Activated T-cell treated with anti-CD3 and anti-CD28 coated beads, Interleukin-2, amount 50 U/mL, for 4 hours (primary cell): ENCODE measurements at regions not wholly inside any gene's neighbourhood (a gene's known extent, or its start where the extent isn't known, plus 50 kb on each side); places are given as distances from the start of the nearest gene placed in this dataset.
"Not testable (repeated sequence)": the region's sequence is repeated elsewhere in the genome, so short reads cannot be mapped to it uniquely, and the experiment has no call there.

ENCODE experiments used
- ATAC-seq, 2 donors: fragments of 200-7000 bp; cut with Tn5 transposase; one replicate each; pipeline ENCODE4 v1.10.0; 2021
- DNase-seq: peaks from one replicate; pipeline ENCODE4 v3.0.0-alpha.2; 2020
- H3K27me3 Mint-ChIP-seq: one replicate; pipeline ENCODE4 v1.8.0; 2021; ENCODE audit warnings: low read depth, mixed read lengths
- H3K36me3 Mint-ChIP-seq: one replicate; pipeline ENCODE4 v1.8.0; 2022; ENCODE audit warnings: mixed read lengths; ENCODE audit not compliant: insufficient read depth
- H3K4me1 Mint-ChIP-seq: one replicate; pipeline ENCODE4 v1.8.0; 2021; ENCODE audit warnings: low read depth, mixed read lengths
- H3K4me3 Mint-ChIP-seq: one replicate; pipeline ENCODE4 v1.8.0; 2021; ENCODE audit warnings: mild to moderate bottlenecking, moderate library complexity, mixed read lengths
- H3K9me3 Mint-ChIP-seq: one replicate; pipeline ENCODE4 v1.8.0; 2021; ENCODE audit warnings: mixed read lengths

- peaks cover 14% of the 10 kb centered on the region for H3K27me3 Mint-ChIP-seq
- H3K9me3 Mint-ChIP-seq, result no peaks in the 10 kb centered on the region
- no peaks in the 10 kb centered on the region for H3K36me3 Mint-ChIP-seq
- H3K4me3 Mint-ChIP-seq, result no peak overlapping the region
- DNase-seq (no peak), ATAC-seq (no peak)
- H3K4me1 Mint-ChIP-seq, result no peaks in the 10 kb centered on the region
Measured at GRCh38 chr6:44020664-44021425, 106.4 kb downstream of the MRPL14 start.

GRCh38 chr6:44020148-44020547 lies 107.1 kb downstream of the MRPL14 start:
- H3K27me3 Mint-ChIP-seq, result peaks cover 14% of the 10 kb centered on the region

GRCh38 chr6:44017307-44017706 lies 109.9 kb downstream of the MRPL14 start:
- H3K9me3 Mint-ChIP-seq, H3K36me3 Mint-ChIP-seq, H3K4me1 Mint-ChIP-seq, DNase-seq, ATAC-seq, H3K27me3 Mint-ChIP-seq, H3K4me3 Mint-ChIP-seq: not testable (repeated sequence)

More at GRCh38 chr6:44020148-44020547, 107.1 kb downstream of the MRPL14 start:
- Mint-ChIP-seq H3K4me1 (no peaks in the 10 kb centered on the region), H3K4me3 (no peak overlapping the region), H3K36me3 (no peaks in the 10 kb centered on the region), H3K9me3 (no peaks in the 10 kb centered on the region)
- DNase-seq (no peak), ATAC-seq (no peak)

- H3K9me3 Mint-ChIP-seq, result no peaks in the 10 kb centered on the region
- ATAC-seq (no peak), DNase-seq (no peak)
- no peaks in the 10 kb centered on the region for H3K4me1 Mint-ChIP-seq
- no peaks in the 10 kb centered on the region for H3K36me3 Mint-ChIP-seq
- no peak overlapping the region for H3K4me3 Mint-ChIP-seq
- H3K27me3 Mint-ChIP-seq, result peaks cover 9% of the 10 kb centered on the region
Measured at GRCh38 chr6:44016131-44016870, 111.0 kb downstream of the MRPL14 start.

- no peaks in the 10 kb centered on the region for H3K4me1 Mint-ChIP-seq
- no peak for DNase-seq
- H3K27me3 Mint-ChIP-seq, result peaks cover 13% of the 10 kb centered on the region
- no peak overlapping the region for H3K4me3 Mint-ChIP-seq
- H3K36me3 Mint-ChIP-seq, result no peaks in the 10 kb centered on the region
- no peaks in the 10 kb centered on the region for H3K9me3 Mint-ChIP-seq
- ATAC-seq, result no peak
Measured at GRCh38 chr6:44012078-44012493, 115.2 kb downstream of the MRPL14 start.

GRCh38 chr6:44011350-44011920 lies 115.8 kb downstream of the MRPL14 start:
- DNase-seq, result no peak
- ATAC-seq, result no peak
- no peaks in the 10 kb centered on the region for H3K4me1 Mint-ChIP-seq
- no peaks in the 10 kb centered on the region for H3K9me3 Mint-ChIP-seq
- H3K36me3 Mint-ChIP-seq, result no peaks in the 10 kb centered on the region
- H3K4me3 Mint-ChIP-seq, result no peak overlapping the region
- peaks cover 14% of the 10 kb centered on the region for H3K27me3 Mint-ChIP-seq

- Mint-ChIP-seq H3K36me3 (no peaks in the 10 kb centered on the region), H3K4me1 (no peaks in the 10 kb centered on the region), H3K9me3 (no peaks in the 10 kb centered on the region), H3K4me3 (no peak overlapping the region), H3K27me3 (peaks cover 19% of the 10 kb centered on the region)
- DNase-seq (no peak), ATAC-seq (peak in 1 of 2 donors; percentile 13)
Measured at GRCh38 chr6:44010411-44011349, 116.6 kb downstream of the MRPL14 start.

- Mint-ChIP-seq H3K27me3 (peaks cover 29% of the 10 kb centered on the region), H3K36me3 (no peaks in the 10 kb centered on the region), H3K4me3 (no peak overlapping the region), H3K4me1 (no peaks in the 10 kb centered on the region), H3K9me3 (no peaks in the 10 kb centered on the region)
- no peak for DNase-seq
- no peak for ATAC-seq
Measured at GRCh38 chr6:44009425-44010321, 117.6 kb downstream of the MRPL14 start.

- H3K36me3 Mint-ChIP-seq, result no peaks in the 10 kb centered on the region
- no peak overlapping the region for H3K4me3 Mint-ChIP-seq
- peaks cover 36% of the 10 kb centered on the region for H3K27me3 Mint-ChIP-seq
- ATAC-seq (no peak), DNase-seq (no peak)
- no peaks in the 10 kb centered on the region for H3K9me3 Mint-ChIP-seq
- no peaks in the 10 kb centered on the region for H3K4me1 Mint-ChIP-seq
Measured at GRCh38 chr6:44008821-44009370, 118.4 kb downstream of the MRPL14 start.

GRCh38 chr6:44007818-44008621 lies 119.2 kb downstream of the MRPL14 start:
- no peak for DNase-seq
- ATAC-seq, result no peak
- Mint-ChIP-seq H3K27me3 (peaks cover 45% of the 10 kb centered on the region), H3K9me3 (no peaks in the 10 kb centered on the region), H3K36me3 (no peaks in the 10 kb centered on the region), H3K4me3 (no peak overlapping the region), H3K4me1 (no peaks in the 10 kb centered on the region)

GRCh38 chr6:44006872-44007303 lies 120.4 kb downstream of the MRPL14 start:
- H3K36me3 Mint-ChIP-seq, result no peaks in the 10 kb centered on the region
- DNase-seq, result no peak
- no peaks in the 10 kb centered on the region for H3K9me3 Mint-ChIP-seq
- H3K4me1 Mint-ChIP-seq, result peaks cover 3% of the 10 kb centered on the region
- no peak overlapping the region for H3K4me3 Mint-ChIP-seq
- H3K27me3 Mint-ChIP-seq, result peaks cover 47% of the 10 kb centered on the region
- ATAC-seq, result no peak

- H3K27me3 Mint-ChIP-seq, result peaks cover 50% of the 10 kb centered on the region
- DNase-seq, result no peak
- no peak for ATAC-seq
Measured at GRCh38 chr6:44006123-44006871, 121.0 kb downstream of the MRPL14 start.

More at GRCh38 chr6:44006123-44006871, 121.0 kb downstream of the MRPL14 start:
- Mint-ChIP-seq H3K36me3 (no peaks in the 10 kb centered on the region), H3K4me3 (no peak overlapping the region), H3K4me1 (peaks cover 5% of the 10 kb centered on the region), H3K9me3 (no peaks in the 10 kb centered on the region)
